H1 (cell line): ENCODE measurements at regions not wholly inside any gene's neighbourhood (a gene's known extent, or its start where the extent isn't known, plus 50 kb on each side); places are given as distances from the start of the nearest gene placed in this dataset.

Source experiments
- CTCF ChIA-PET: fragments of 300-600 bp; sonication (Branson Sonifier 250); formaldehyde crosslinking; loops from one replicate; lab custom pipeline; 2021; ENCODE audit not compliant: partially characterized antibody; lab: Charles Lee
- POLR2A ChIA-PET: fragments of 300-600 bp; sonication (Branson Sonifier 250); formaldehyde crosslinking; loops from one replicate; lab custom pipeline; 2021; ENCODE audit warnings: inconsistent platforms; ENCODE audit not compliant: partially characterized antibody; lab: Charles Lee
- DNase-seq, 2 experiments: peaks; one replicate each; pipeline versions ENCODE4 v3.0.0 to v3.0.0-alpha.2; 2010 to 2022; ENCODE audit warnings: low spot score in 2 of 2, low read depth in 1 of 2, mixed read lengths in 1 of 2
- FAIRE-seq: peaks from 2 replicates; lab custom pipeline; 2011; peaks lifted over from hg19 to GRCh38; lab: Jason Lieb, UNC
- H2AFZ ChIP-seq: 2 replicates; pipeline ENCODE4 v1.8.1; 2012; ENCODE audit warnings: low read length, inconsistent platforms
- H2AK5ac ChIP-seq: 2 replicates; pipeline ENCODE4 v1.6.1; 2013; ENCODE audit warnings: low read depth, low read length
- H2BK120ac ChIP-seq: replicated peaks from 2 replicates; pipeline ENCODE3; 2013; ENCODE audit warnings: low read depth, low read length, inconsistent platforms
- H2BK12ac ChIP-seq: 2 replicates; pipeline ENCODE4 v1.6.1; 2013; ENCODE audit warnings: low read depth, low read length
- H2BK15ac ChIP-seq: 2 replicates; pipeline ENCODE4 v1.6.1; 2013; ENCODE audit warnings: low read length
- H2BK20ac ChIP-seq: 2 replicates; pipeline ENCODE4 v1.6.1; 2013; ENCODE audit warnings: low read length
- H2BK5ac ChIP-seq: 2 replicates; pipeline ENCODE4 v1.6.1; 2013; ENCODE audit warnings: low read depth, low read length
- H3K14ac ChIP-seq: 2 replicates; pipeline ENCODE4 v1.6.1; 2013; ENCODE audit warnings: inconsistent platforms; ENCODE audit not compliant: insufficient read length
- H3K18ac ChIP-seq: 2 replicates; pipeline ENCODE4 v1.6.1; 2013; ENCODE audit warnings: low read length; ENCODE audit errors: extremely low read depth
- H3K23ac ChIP-seq: 2 replicates; pipeline ENCODE4 v1.6.1; 2013; ENCODE audit warnings: inconsistent platforms; ENCODE audit not compliant: insufficient read length
- H3K23me2 ChIP-seq: 2 replicates; pipeline ENCODE4 v1.6.1; 2013; ENCODE audit warnings: low read depth, low read length
- H3K27ac ChIP-seq: 2 replicates; pipeline ENCODE4 v1.6.1; 2011; ENCODE audit warnings: low read depth, low read length, inconsistent platforms
- H3K27me3 ChIP-seq, 4 experiments: replicated peaks in 1 of 4; 1 replicate in 1 of 4; 2 replicates in 3 of 4; pipeline versions ENCODE4 v1.6.1 to v1.8.1; 2011 to 2013; ENCODE audit warnings: low read length in 3 of 4, mild to moderate bottlenecking in 3 of 4, inconsistent platforms in 2 of 4, mixed read lengths in 2 of 4, moderate library complexity in 1 of 4; ENCODE audit not compliant: control insufficient read depth in 3 of 4, insufficient read depth in 3 of 4; ENCODE audit errors: extremely low read depth in 1 of 4
- H3K36me3 ChIP-seq, 4 experiments: 2 replicates each; pipeline versions ENCODE4 v1.6.1 to v1.8.1; 2011 to 2013; ENCODE audit warnings: mild to moderate bottlenecking in 4 of 4, low read length in 3 of 4, moderate library complexity in 2 of 4, control low read depth in 1 of 4, inconsistent platforms in 1 of 4; ENCODE audit not compliant: insufficient read depth in 4 of 4, control insufficient read depth in 2 of 4
- H3K4ac ChIP-seq: replicated peaks from 2 replicates; pipeline ENCODE3; 2013; ENCODE audit warnings: low read length, low read depth, mixed read lengths, inconsistent platforms; ENCODE audit not compliant: insufficient read length
- H3K4me1 ChIP-seq, 4 experiments: replicated peaks in 1 of 4; 1 replicate in 1 of 4; 2 replicates in 3 of 4; pipeline versions ENCODE4 v1.6.1 to v1.8.1; 2011 to 2013; ENCODE audit warnings: low read length in 3 of 4, inconsistent platforms in 2 of 4, mixed read lengths in 1 of 4; ENCODE audit not compliant: insufficient read depth in 4 of 4, control insufficient read depth in 3 of 4
- H3K4me2 ChIP-seq, 2 experiments: 2 replicates each; pipeline versions ENCODE4 v1.6.1 to v1.8.1; 2011 to 2013; ENCODE audit warnings: low read depth in 2 of 2, low read length in 2 of 2, control low read depth in 1 of 2, inconsistent platforms in 1 of 2, mild to moderate bottlenecking in 1 of 2; ENCODE audit not compliant: insufficient read depth in 1 of 2
- H3K4me3 ChIP-seq, 4 experiments: fragments of 200-600, 300-600 bp in 1 of 4; sonication (generic), shearing (Covaris generic), sonication (Bioruptor Twin) in 1 of 4; 2 replicates each; pipeline versions ENCODE4 v1.5.1 to v1.8.1; 2011 to 2016; ENCODE audit warnings: low read length in 4 of 4, low read depth in 3 of 4, control low read depth in 2 of 4, inconsistent platforms in 2 of 4, mild to moderate bottlenecking in 2 of 4, mixed read lengths in 1 of 4, moderate library complexity in 1 of 4; ENCODE audit not compliant: insufficient read depth in 2 of 4; ENCODE audit errors: extremely low read depth in 1 of 4
- H3K56ac ChIP-seq: replicated peaks from 2 replicates; pipeline ENCODE3; 2013; ENCODE audit warnings: low read depth, mild to moderate bottlenecking, mixed read lengths, low read length, inconsistent platforms; ENCODE audit not compliant: insufficient read length
- H3K79me1 ChIP-seq: 2 replicates; pipeline ENCODE4 v1.6.1; 2013; ENCODE audit warnings: low read depth, low read length, control low read depth
- H3K79me2 ChIP-seq, 2 experiments: 2 replicates each; pipeline versions ENCODE4 v1.6.1 to v1.8.1; 2012 to 2013; ENCODE audit warnings: low read length in 2 of 2, mild to moderate bottlenecking in 2 of 2, inconsistent platforms in 1 of 2; ENCODE audit not compliant: insufficient read depth in 2 of 2, control insufficient read depth in 1 of 2
- H3K9ac ChIP-seq, 4 experiments: replicated peaks in 1 of 4; 1 replicate in 1 of 4; 2 replicates in 3 of 4; pipeline versions ENCODE4 v1.6.1 to v1.8.1; 2011 to 2013; ENCODE audit warnings: low read depth in 3 of 4, low read length in 3 of 4, control low read depth in 2 of 4, mild to moderate bottlenecking in 2 of 4, moderate library complexity in 2 of 4, inconsistent platforms in 1 of 4; ENCODE audit errors: extremely low read depth in 1 of 4
- H3K9me3 ChIP-seq, 2 experiments: 2 replicates each; pipeline versions ENCODE4 v1.6.1 to v1.8.1; 2012 to 2013; ENCODE audit warnings: mild to moderate bottlenecking in 2 of 2, moderate library complexity in 2 of 2, control low read depth in 1 of 2, inconsistent platforms in 1 of 2, low read depth in 1 of 2, low read length in 1 of 2, mixed read lengths in 1 of 2; ENCODE audit not compliant: insufficient read depth in 2 of 2
- H4K20me1 ChIP-seq, 2 experiments: replicated peaks in 1 of 2; 2 replicates each; pipeline versions ENCODE3 to v1.8.1; 2011 to 2013; ENCODE audit warnings: inconsistent platforms in 2 of 2, low read length in 2 of 2, mild to moderate bottlenecking in 1 of 2; ENCODE audit not compliant: insufficient read depth in 2 of 2, control insufficient read depth in 1 of 2
- H4K5ac ChIP-seq: 2 replicates; pipeline ENCODE4 v1.6.1; 2013; ENCODE audit warnings: low read length, low read depth, mixed read lengths, inconsistent platforms; ENCODE audit not compliant: insufficient read length
- H4K8ac ChIP-seq: 2 replicates; pipeline ENCODE4 v1.8.0; 2013; ENCODE audit warnings: mild to moderate bottlenecking, moderate library complexity, low read length, inconsistent platforms; ENCODE audit not compliant: insufficient read depth; ENCODE audit errors: extremely low read depth
- H4K91ac ChIP-seq: replicated peaks from 2 replicates; pipeline ENCODE3; 2013; ENCODE audit warnings: low read length, mixed read lengths, inconsistent platforms; ENCODE audit not compliant: insufficient read length
- CTCF ChIP-seq, 3 experiments: IDR thresholded peaks; 1 replicate in 2 of 3; 2 replicates in 1 of 3; pipeline versions ENCODE4 v1.5.1 to v1.6.1; 2011; ENCODE audit warnings: low read length in 3 of 3, mild to moderate bottlenecking in 3 of 3, inconsistent platforms in 2 of 3, low read depth in 1 of 3, moderate library complexity in 1 of 3; ENCODE audit not compliant: insufficient read depth in 1 of 3; ENCODE audit errors: control extremely low read depth in 1 of 3
- MAFK ChIP-seq: IDR thresholded peaks from 2 replicates; pipeline ENCODE4 v1.6.1; 2012; ENCODE audit warnings: low read depth, mild to moderate bottlenecking, improper control_type of control experiment, low read length
- RAD21 ChIP-seq, 2 experiments: IDR thresholded peaks in 1 of 2; conservative IDR thresholded peaks in 1 of 2; 2 replicates each; pipeline ENCODE4 v1.6.1; 2011; ENCODE audit warnings: low read depth in 2 of 2, low read length in 2 of 2, improper control_type of control experiment in 1 of 2, inconsistent platforms in 1 of 2, mild to moderate bottlenecking in 1 of 2, moderate library complexity in 1 of 2
- WGBS, 2 experiments: shearing (Covaris generic) in 1 of 2; methylation state at CpG; one replicate each; pipeline versions ENCODE4 v1.1.6 to v1.1.7; 2013 to 2015; ENCODE audit warnings: low lambda C conversion rate in 2 of 2, mixed read lengths in 2 of 2, inconsistent platforms in 1 of 2, low coverage in 1 of 2, missing lambda C conversion rate in 1 of 2; ENCODE audit not compliant: insufficient replicate concordance in 2 of 2, insufficient coverage in 1 of 2, insufficient read length in 1 of 2; ENCODE audit errors: extremely low coverage in 1 of 2, missing lambda C conversion rate in 1 of 2; 5-methylcytosine and 5-hydroxymethylcytosine counted together

GRCh38 chr21:16851054-16851453, 661.8 kb upstream of the CXADR start:
- Histone ChIP-seq H3K23ac (no peak overlapping the region), H2AFZ (no peak overlapping the region)
- POLR2A ChIA-PET = interaction anchor here (1.1 kb wide), 1 partner anchor 9 kb away, joined by 3 read pairs; no protein-coding TSS in a partner anchor

More at GRCh38 chr21:16851054-16851453, 661.8 kb upstream of the CXADR start:
- Histone ChIP-seq H4K20me1 (no peaks in the 10 kb centered on the region), H3K18ac (no peak overlapping the region), H3K9ac (no peak overlapping the region), H3K4me2 (no peak overlapping the region), H2BK15ac (no peak overlapping the region), H3K14ac (no peak overlapping the region), H3K9me3 (0 out of 4 replicates have a peak, but pooled peaks cover 0 to under 1% of the 10 kb centered on the region in 2 experiments), H3K79me2 (no peaks in the 10 kb centered on the region), H3K27ac (no peak overlapping the region), H3K36me3 (no peaks in the 10 kb centered on the region), H2BK20ac (no peak overlapping the region), H4K5ac (no peak overlapping the region), H3K4me1 (no peaks in the 10 kb centered on the region), H2BK12ac (no peak overlapping the region), H3K79me1 (no peaks in the 10 kb centered on the region), H4K91ac (no peak overlapping the region), H3K4me3 (no peak overlapping the region), H3K56ac (no peak overlapping the region), H2BK120ac (no peak overlapping the region), H4K8ac (no peak overlapping the region), H3K23me2 (no peaks in the 10 kb centered on the region), H3K4ac (no peak overlapping the region), H2AK5ac (no peak overlapping the region), H2BK5ac (no peak overlapping the region), H3K27me3 (no peaks in the 10 kb centered on the region)
- CTCF ChIA-PET = interaction anchor here (0.6 to 4.0 kb wide), 7 partner anchors 9 to 754 kb away, joined by 3 to 20 read pairs (median 4); no protein-coding TSS in a partner anchor
- TF ChIP-seq CTCF (IDR thresholded peaks at IDR 0.05; ENCODE audit: control extremely low read depth in 1 of 3, insufficient read depth in 1 of 3, low read depth in 1 of 3, low read length in 3 of 3) (peak in 1 of 3 experiments; percentile 35; a peak in 1 of 4 replicates), MAFK (no peak), RAD21 (IDR thresholded peaks at IDR 0.05 in 1 of 2, conservative IDR thresholded peaks at IDR 0.05 in 1 of 2; ENCODE audit: low read depth in 2 of 2, low read length in 2 of 2) (0 out of 4 replicates have a peak, but pooled peaks of 1 of the 2 experiments have one; percentile 7)
- FAIRE-seq (no peak), DNase-seq (no peak)
- WGBS, 2 experiments = 85% methylated on average over 2 of the region's 2 CpGs; no CpG with 5 or more reads in 1 of the 2 experiments
